Astrocyte (in vitro differentiated cells and primary cell): ENCODE measurements at regions not wholly inside any gene's neighbourhood (a gene's known extent, or its start where the extent isn't known, plus 50 kb on each side); places are given as distances from the start of the nearest gene placed in this dataset.

Experiments
- DNase-seq: peaks from one replicate; pipeline ENCODE4 v3.0.0-alpha.2; 2010; ENCODE audit warnings: low read depth
- FAIRE-seq: peaks from 2 replicates; lab custom pipeline; 2011; peaks lifted over from hg19 to GRCh38; lab: Jason Lieb, UNC
- H2AFZ ChIP-seq: 2 replicates; pipeline ENCODE4 v1.6.0; 2012; ENCODE audit warnings: low read depth, low read length, inconsistent platforms
- H3K27ac ChIP-seq: 2 replicates; pipeline ENCODE4 v1.5.1; 2011; ENCODE audit warnings: low read depth, low read length, inconsistent platforms
- H3K27me3 ChIP-seq: 2 replicates; pipeline ENCODE4 v1.6.0; 2011; ENCODE audit warnings: low read length, inconsistent platforms; ENCODE audit not compliant: insufficient read depth
- H3K36me3 ChIP-seq: 2 replicates; pipeline ENCODE4 v1.5.1; 2011; ENCODE audit warnings: low read length, inconsistent platforms; ENCODE audit not compliant: insufficient read depth
- H3K4me1 ChIP-seq: 2 replicates; pipeline ENCODE4 v1.5.1; 2011; ENCODE audit warnings: low read length, inconsistent platforms; ENCODE audit not compliant: insufficient read depth
- H3K4me2 ChIP-seq: 2 replicates; pipeline ENCODE4 v1.6.0; 2012; ENCODE audit warnings: low read length, inconsistent platforms
- H3K4me3 ChIP-seq: 2 replicates; pipeline ENCODE4 v1.5.1; 2011; ENCODE audit warnings: low read depth, mild to moderate bottlenecking, low read length, inconsistent platforms; ENCODE audit not compliant: insufficient read depth
- H3K79me2 ChIP-seq: 2 replicates; pipeline ENCODE4 v1.6.0; 2012; ENCODE audit warnings: mild to moderate bottlenecking, low read length, inconsistent platforms; ENCODE audit not compliant: insufficient read depth
- H3K9ac ChIP-seq: 2 replicates; pipeline ENCODE4 v1.6.0; 2012; ENCODE audit warnings: mild to moderate bottlenecking, low read length, inconsistent platforms
- H3K9me3 ChIP-seq: 2 replicates; pipeline ENCODE4 v1.5.1; 2012; ENCODE audit warnings: low read depth, mild to moderate bottlenecking, low read length, inconsistent platforms; ENCODE audit not compliant: insufficient read depth
- H4K20me1 ChIP-seq: 2 replicates; pipeline ENCODE4 v1.6.0; 2012; ENCODE audit warnings: low read length, inconsistent platforms; ENCODE audit not compliant: insufficient read depth
- H3K27ac Mint-ChIP-seq: one replicate; pipeline ENCODE4 v1.8.0; 2021; ENCODE audit warnings: mild to moderate bottlenecking, mixed read lengths; ENCODE audit not compliant: unreplicated experiment
- H3K27me3 Mint-ChIP-seq: one replicate; pipeline ENCODE4 v1.8.0; 2021; ENCODE audit warnings: low read depth, mixed read lengths; ENCODE audit not compliant: unreplicated experiment
- H3K36me3 Mint-ChIP-seq: one replicate; pipeline ENCODE4 v1.8.0; 2021; ENCODE audit warnings: low read depth, mixed read lengths; ENCODE audit not compliant: unreplicated experiment
- H3K4me1 Mint-ChIP-seq: one replicate; pipeline ENCODE4 v1.8.0; 2021; ENCODE audit warnings: low read depth, mixed read lengths; ENCODE audit not compliant: unreplicated experiment
- H3K4me3 Mint-ChIP-seq: one replicate; pipeline ENCODE4 v1.8.0; 2021; ENCODE audit warnings: mild to moderate bottlenecking, moderate library complexity, mixed read lengths; ENCODE audit not compliant: unreplicated experiment
- H3K9me3 Mint-ChIP-seq: one replicate; pipeline ENCODE4 v1.8.0; 2021; ENCODE audit warnings: mild to moderate bottlenecking, mixed read lengths; ENCODE audit not compliant: unreplicated experiment
- EZH2 ChIP-seq: IDR thresholded peaks from 2 replicates; pipeline ENCODE4 v1.6.1; 2012; ENCODE audit warnings: mild to moderate bottlenecking, low read length, inconsistent platforms; ENCODE audit not compliant: insufficient read depth
- TF ChIP-seq, protein P1 (sequence below): IDR thresholded peaks from 2 replicates; pipeline ENCODE4 v1.5.1; 2011; ENCODE audit warnings: low read depth, mild to moderate bottlenecking, inconsistent platforms, low read length, moderate library complexity; ENCODE audit not compliant: insufficient read depth

DNA sequence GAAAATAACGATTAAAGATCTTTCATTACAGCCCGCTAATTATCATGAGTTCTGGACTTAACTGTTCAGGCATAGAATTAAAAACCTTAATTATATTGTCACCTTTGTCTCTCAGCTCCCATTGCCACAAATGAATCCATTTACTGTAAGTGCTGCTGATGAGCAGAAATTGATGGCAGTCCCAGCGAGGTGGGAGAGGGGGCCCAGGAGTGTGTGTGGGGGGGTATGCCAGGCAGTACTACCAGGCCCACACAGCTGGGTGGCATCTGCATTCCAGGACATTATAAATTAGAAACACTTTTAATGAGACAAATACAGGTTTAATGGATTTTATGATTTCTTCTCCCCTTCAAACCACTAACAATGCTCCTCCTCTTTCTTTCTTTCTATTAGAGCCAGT, 196.0 kb downstream of the MELK start:
- no peak overlapping the region for H3K27ac Mint-ChIP-seq
- TF ChIP-seq, protein P1, sequence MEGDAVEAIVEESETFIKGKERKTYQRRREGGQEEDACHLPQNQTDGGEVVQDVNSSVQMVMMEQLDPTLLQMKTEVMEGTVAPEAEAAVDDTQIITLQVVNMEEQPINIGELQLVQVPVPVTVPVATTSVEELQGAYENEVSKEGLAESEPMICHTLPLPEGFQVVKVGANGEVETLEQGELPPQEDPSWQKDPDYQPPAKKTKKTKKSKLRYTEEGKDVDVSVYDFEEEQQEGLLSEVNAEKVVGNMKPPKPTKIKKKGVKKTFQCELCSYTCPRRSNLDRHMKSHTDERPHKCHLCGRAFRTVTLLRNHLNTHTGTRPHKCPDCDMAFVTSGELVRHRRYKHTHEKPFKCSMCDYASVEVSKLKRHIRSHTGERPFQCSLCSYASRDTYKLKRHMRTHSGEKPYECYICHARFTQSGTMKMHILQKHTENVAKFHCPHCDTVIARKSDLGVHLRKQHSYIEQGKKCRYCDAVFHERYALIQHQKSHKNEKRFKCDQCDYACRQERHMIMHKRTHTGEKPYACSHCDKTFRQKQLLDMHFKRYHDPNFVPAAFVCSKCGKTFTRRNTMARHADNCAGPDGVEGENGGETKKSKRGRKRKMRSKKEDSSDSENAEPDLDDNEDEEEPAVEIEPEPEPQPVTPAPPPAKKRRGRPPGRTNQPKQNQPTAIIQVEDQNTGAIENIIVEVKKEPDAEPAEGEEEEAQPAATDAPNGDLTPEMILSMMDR: no peak
- no peak for TF ChIP-seq EZH2
- no peak overlapping the region for H3K4me2 ChIP-seq

DNA sequence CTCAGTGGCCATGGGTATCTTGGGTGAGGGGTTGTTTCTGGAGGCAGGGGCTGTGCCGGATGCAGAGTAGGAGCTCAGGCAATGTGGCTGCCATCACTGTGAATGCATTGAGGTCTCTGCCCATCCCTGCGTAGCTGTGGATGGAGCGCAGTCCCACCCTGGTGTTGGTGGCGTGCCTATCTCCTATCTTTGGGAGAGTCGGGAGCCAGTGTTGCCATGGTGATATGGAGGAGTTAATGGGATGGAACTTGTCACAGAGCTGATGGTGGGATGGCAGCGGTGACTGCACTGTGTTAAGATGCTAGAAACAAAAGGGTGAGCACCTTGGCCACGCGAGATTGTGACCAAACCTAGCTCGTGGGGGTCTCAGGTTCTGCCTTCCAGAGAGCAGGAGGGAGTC, 197.3 kb downstream of the MELK start:
- FAIRE-seq (no peak), DNase-seq (no peak)
- Histone ChIP-seq H3K27me3 (peaks cover 17% of the 10 kb centered on the region), H3K9me3 (peaks cover 6% of the 10 kb centered on the region), H3K9ac (no peak overlapping the region), H3K4me1 (no peaks in the 10 kb centered on the region), H2AFZ (no peak overlapping the region), H3K27ac (no peak overlapping the region), H3K36me3 (no peaks in the 10 kb centered on the region), H3K79me2 (no peaks in the 10 kb centered on the region), H3K4me2 (no peak overlapping the region), H4K20me1 (no peaks in the 10 kb centered on the region), H3K4me3 (no peak overlapping the region)
- Mint-ChIP-seq H3K4me3 (no peak overlapping the region), H3K27me3 (peaks cover 60% of the 10 kb centered on the region), H3K27ac (peak overlapping the region; percentile 6), H3K9me3 (peaks cover 7% of the 10 kb centered on the region), H3K4me1 (no peaks in the 10 kb centered on the region), H3K36me3 (no peaks in the 10 kb centered on the region)
- no peak for TF ChIP-seq EZH2
- TF ChIP-seq, protein P1: no peak

More for the DNA sequence above, 196.0 kb downstream of the MELK start:
- Histone ChIP-seq H3K36me3 (no peaks in the 10 kb centered on the region), H3K27ac (no peak overlapping the region), H3K9ac (no peak overlapping the region), H3K4me1 (no peaks in the 10 kb centered on the region), H3K27me3 (peaks cover 17% of the 10 kb centered on the region), H3K4me3 (no peak overlapping the region), H3K79me2 (no peaks in the 10 kb centered on the region), H2AFZ (no peak overlapping the region), H4K20me1 (no peaks in the 10 kb centered on the region), H3K9me3 (peaks cover 10% of the 10 kb centered on the region)
- no peaks in the 10 kb centered on the region for H3K36me3 Mint-ChIP-seq
- peaks cover 5% of the 10 kb centered on the region for H3K9me3 Mint-ChIP-seq
- peaks cover 59% of the 10 kb centered on the region for H3K27me3 Mint-ChIP-seq
- no peak overlapping the region for H3K4me3 Mint-ChIP-seq
- FAIRE-seq (no peak), DNase-seq (no peak)
- no peaks in the 10 kb centered on the region for H3K4me1 Mint-ChIP-seq

DNA sequence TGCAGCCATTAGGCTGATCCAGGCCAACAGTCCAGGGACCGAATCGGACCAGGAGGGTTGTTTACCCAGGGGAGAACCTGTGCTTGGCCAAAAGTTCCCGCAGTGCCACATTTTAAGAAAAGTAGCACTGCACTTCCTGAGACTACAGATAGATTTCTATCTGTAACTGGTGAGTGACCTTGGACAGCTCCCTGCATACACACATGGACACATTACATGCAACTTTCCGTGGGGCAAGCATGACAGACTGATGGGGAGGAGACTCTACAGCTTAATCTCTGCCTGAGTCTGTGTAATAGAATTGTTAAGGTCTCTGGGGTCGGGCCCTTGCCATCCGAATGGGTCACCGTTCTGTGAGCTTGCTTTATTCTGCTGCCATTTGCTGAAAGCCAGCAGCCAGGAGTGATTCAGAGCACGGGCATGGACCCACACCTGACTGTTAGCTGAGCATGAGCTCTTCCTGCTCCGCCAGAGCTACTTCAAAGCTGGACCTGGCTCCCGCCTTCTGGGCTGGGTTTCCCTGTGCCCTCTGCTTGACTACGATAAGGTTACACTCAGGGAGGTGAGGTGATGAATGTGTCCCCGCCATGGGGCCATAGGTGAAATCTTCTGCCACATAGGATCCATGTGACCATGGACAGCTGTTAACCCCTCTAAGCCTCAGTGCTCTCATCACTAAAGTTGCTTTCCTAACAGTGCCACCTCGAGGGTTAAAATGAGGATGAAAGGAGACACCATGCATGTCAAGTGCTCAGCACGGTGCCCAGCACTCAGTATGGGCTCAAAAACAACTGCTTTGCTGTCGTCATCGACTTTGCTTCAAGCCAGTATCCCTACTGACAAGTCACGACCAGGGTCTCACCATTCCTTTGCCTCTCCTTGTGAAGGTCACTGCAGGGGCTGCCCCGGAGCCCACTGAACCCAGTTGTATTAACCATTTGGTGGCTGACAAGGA, 200.0 kb downstream of the MELK start:
- FAIRE-seq (no peak), DNase-seq (peak; percentile 14)
- Mint-ChIP-seq H3K27me3 (peaks cover 61% of the 10 kb centered on the region), H3K4me1 (no peaks in the 10 kb centered on the region), H3K36me3 (no peaks in the 10 kb centered on the region), H3K4me3 (no peak overlapping the region), H3K9me3 (peaks cover 5% of the 10 kb centered on the region), H3K27ac (no peak overlapping the region)
- no peak overlapping the region for H3K9ac ChIP-seq
- no peaks in the 10 kb centered on the region for H3K9me3 ChIP-seq
- H3K27me3 ChIP-seq: peaks cover 21% of the 10 kb centered on the region
- H3K79me2 ChIP-seq: no peaks in the 10 kb centered on the region
- no peaks in the 10 kb centered on the region for H4K20me1 ChIP-seq
- H3K4me2 ChIP-seq: no peak overlapping the region
- H3K4me1 ChIP-seq: no peaks in the 10 kb centered on the region
- H3K27ac ChIP-seq: no peak overlapping the region
- H3K36me3 ChIP-seq: no peaks in the 10 kb centered on the region
- no peak overlapping the region for H2AFZ ChIP-seq
- TF ChIP-seq, protein P1: no peak
- TF ChIP-seq EZH2: no peak
- H3K4me3 ChIP-seq: no peak overlapping the region
